ENCODE measurements at regions not wholly inside any gene's neighbourhood (a gene's known extent, or its start where the extent isn't known, plus 50 kb on each side); places are given as distances from the start of the nearest gene placed in this dataset.
A peak's percentile ranks its signal among the peaks of the same experiment; 100 is the strongest.
"Not testable (repeated sequence)": the region's sequence is repeated elsewhere in the genome, so short reads cannot be mapped to it uniquely, and the experiment has no call there.

DNA sequence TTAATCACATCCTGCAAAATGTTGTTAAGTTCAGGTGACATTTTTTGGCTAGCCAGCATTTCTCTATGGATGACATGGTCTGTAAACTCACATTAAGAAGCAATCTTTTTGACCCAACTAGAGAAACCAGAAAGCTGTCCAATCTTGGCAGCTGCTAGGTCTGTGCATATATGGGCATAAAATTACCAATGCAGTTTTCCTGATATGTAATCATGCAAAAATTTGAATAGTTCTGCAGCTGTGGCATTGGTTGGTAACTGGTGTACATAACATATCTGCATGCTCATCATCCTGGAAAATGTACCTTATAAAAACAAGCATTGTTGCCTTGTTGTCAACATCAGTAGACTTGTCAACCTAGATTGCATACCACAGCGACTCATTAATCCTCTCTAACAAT lies 620.0 kb upstream of the LRFN5 start:
- Histone ChIP-seq H3K36me3 (ENCODE audit: control insufficient read depth, low read depth, low read length) (no peaks in the 10 kb centered on the region), H3K27me3 (ENCODE audit: control insufficient read depth, insufficient read depth, low read length) (no peaks in the 10 kb centered on the region), H3K9me3 (ENCODE audit: control insufficient read depth, low read depth, low read length) (no peaks in the 10 kb centered on the region), H3K9ac (ENCODE audit: low read length) (no peak overlapping the region), H3K4me1 (ENCODE audit: control insufficient read depth, low read depth, low read length) (no peaks in the 10 kb centered on the region), H3K27ac (ENCODE audit: low read length) (no peak overlapping the region), H3K4me3 (ENCODE audit: low read length) (no peak overlapping the region)

DNA sequence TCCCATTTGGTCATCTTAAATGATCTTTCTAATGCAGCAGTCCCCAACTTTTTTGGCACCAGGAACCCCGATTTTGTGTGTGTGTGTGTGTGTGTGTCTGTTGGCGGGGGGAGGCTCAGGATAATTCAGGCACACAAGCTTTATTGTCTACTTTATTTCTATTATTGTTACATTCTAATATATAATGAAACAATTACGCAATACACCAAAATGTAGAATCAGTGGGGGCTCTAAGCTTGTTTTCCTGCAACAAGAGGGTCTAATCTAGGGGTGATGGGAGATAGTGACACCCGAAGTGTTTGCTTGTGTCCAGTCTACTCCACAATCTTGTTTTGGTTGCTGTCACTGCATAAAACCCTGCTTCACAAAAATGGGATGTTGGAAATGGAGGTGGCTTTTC lies 621.1 kb upstream of the LRFN5 start:
- H3K27me3 ChIP-seq (ENCODE audit: control insufficient read depth, insufficient read depth, low read length): no peaks in the 10 kb centered on the region
- H3K4me3 ChIP-seq (ENCODE audit: low read length): no peak overlapping the region
- no peak overlapping the region for H3K27ac ChIP-seq (ENCODE audit: low read length)
- H3K4me1 ChIP-seq (ENCODE audit: control insufficient read depth, low read depth, low read length): no peaks in the 10 kb centered on the region
- no peaks in the 10 kb centered on the region for H3K36me3 ChIP-seq (ENCODE audit: control insufficient read depth, low read depth, low read length)
- H3K9ac ChIP-seq (ENCODE audit: low read length): no peak overlapping the region
- H3K9me3 ChIP-seq (ENCODE audit: control insufficient read depth, low read depth, low read length): no peaks in the 10 kb centered on the region

DNA sequence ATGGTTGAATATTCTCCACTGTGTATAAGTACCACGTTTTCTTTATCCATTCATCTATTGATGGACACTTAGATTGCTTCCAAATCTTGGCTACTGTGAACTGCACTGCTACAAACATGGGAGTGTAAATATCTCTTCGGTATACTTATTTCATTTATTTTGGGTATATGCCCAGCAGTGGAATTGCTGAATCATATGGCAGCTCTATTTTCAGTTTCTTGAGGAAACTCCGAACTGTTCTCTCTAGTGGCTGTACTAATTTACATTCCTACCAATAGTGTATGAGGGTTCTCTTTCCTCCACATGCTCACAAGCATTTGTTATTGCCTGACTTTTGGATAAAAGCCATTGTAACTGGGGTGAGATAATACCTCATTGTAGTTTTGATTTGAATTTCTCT lies 623.1 kb upstream of the LRFN5 start:
- no peaks in the 10 kb centered on the region for H3K9me3 ChIP-seq (ENCODE audit: control insufficient read depth, low read depth, low read length)
- H3K4me3 ChIP-seq (ENCODE audit: low read length): no peak overlapping the region
- H3K4me1 ChIP-seq (ENCODE audit: control insufficient read depth, low read depth, low read length): no peaks in the 10 kb centered on the region
- no peaks in the 10 kb centered on the region for H3K36me3 ChIP-seq (ENCODE audit: control insufficient read depth, low read depth, low read length)
- no peak overlapping the region for H3K27ac ChIP-seq (ENCODE audit: low read length)
- no peaks in the 10 kb centered on the region for H3K27me3 ChIP-seq (ENCODE audit: control insufficient read depth, insufficient read depth, low read length)
- H3K9ac ChIP-seq (ENCODE audit: low read length): no peak overlapping the region

GRCh38 chr14:40981247-40981646 lies 625.4 kb upstream of the LRFN5 start:
- Histone ChIP-seq H3K27ac (ENCODE audit: low read length) (no peak overlapping the region), H3K9ac (ENCODE audit: low read length) (no peak overlapping the region), H3K36me3 (ENCODE audit: control insufficient read depth, low read depth, low read length) (no peaks in the 10 kb centered on the region), H3K27me3 (ENCODE audit: control insufficient read depth, insufficient read depth, low read length) (no peaks in the 10 kb centered on the region), H3K9me3 (ENCODE audit: control insufficient read depth, low read depth, low read length) (no peaks in the 10 kb centered on the region), H3K4me3 (ENCODE audit: low read length) (no peak overlapping the region), H3K4me1 (ENCODE audit: control insufficient read depth, low read depth, low read length) (no peaks in the 10 kb centered on the region)

DNA sequence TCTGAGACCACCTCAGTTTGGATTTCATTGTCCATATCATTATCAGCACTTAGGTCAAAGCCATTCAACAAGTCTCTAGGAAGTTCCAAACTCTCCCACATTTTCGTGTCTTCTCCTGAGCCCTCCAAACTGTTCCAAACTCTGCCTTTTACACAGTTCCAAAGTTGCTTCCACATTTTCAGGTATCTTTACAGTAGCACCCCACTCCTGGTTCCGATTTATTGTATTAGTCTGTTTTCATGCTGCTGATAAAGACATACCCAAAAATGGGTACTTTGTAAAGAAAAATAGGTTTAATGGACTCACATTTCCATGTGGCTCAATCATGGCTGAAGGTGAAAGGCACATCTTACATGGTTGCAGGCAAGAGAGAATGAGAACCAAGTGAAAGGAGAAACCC lies 646.4 kb upstream of the LRFN5 start:
- not testable (repeated sequence) for H3K9ac ChIP-seq (ENCODE audit: low read length); H3K9me3 ChIP-seq (ENCODE audit: control insufficient read depth, low read depth, low read length); H3K4me3 ChIP-seq (ENCODE audit: low read length); H3K27me3 ChIP-seq (ENCODE audit: control insufficient read depth, insufficient read depth, low read length); H3K27ac ChIP-seq (ENCODE audit: low read length); H3K4me1 ChIP-seq (ENCODE audit: control insufficient read depth, low read depth, low read length)
- H3K36me3 ChIP-seq (ENCODE audit: control insufficient read depth, low read depth, low read length): peaks cover 23% of the 10 kb centered on the region

- Histone ChIP-seq H3K4me3 (ENCODE audit: low read length) (peak overlapping the region; percentile 95), H3K9me3 (ENCODE audit: control insufficient read depth, low read depth, low read length) (peaks cover 5% of the 10 kb centered on the region), H3K9ac (ENCODE audit: low read length) (peak overlapping the region; percentile 88), H3K27ac (ENCODE audit: low read length) (peak overlapping the region; percentile 67), H3K27me3 (ENCODE audit: control insufficient read depth, insufficient read depth, low read length) (no peaks in the 10 kb centered on the region), H3K36me3 (ENCODE audit: control insufficient read depth, low read depth, low read length) (peaks cover 7% of the 10 kb centered on the region), H3K4me1 (ENCODE audit: control insufficient read depth, low read depth, low read length) (peaks cover 8% of the 10 kb centered on the region)
Measured at GRCh38 chr14:40955131-40955505, 651.6 kb upstream of the LRFN5 start.

- Histone ChIP-seq H3K4me3 (ENCODE audit: low read length) (peak overlapping the region; percentile 95), H3K27ac (ENCODE audit: low read length) (peak overlapping the region; percentile 67), H3K9ac (ENCODE audit: low read length) (peak overlapping the region; percentile 88)
- H3K36me3 ChIP-seq (ENCODE audit: control insufficient read depth, low read depth, low read length); H3K27me3 ChIP-seq (ENCODE audit: control insufficient read depth, insufficient read depth, low read length); H3K9me3 ChIP-seq (ENCODE audit: control insufficient read depth, low read depth, low read length); H3K4me1 ChIP-seq (ENCODE audit: control insufficient read depth, low read depth, low read length): not testable (repeated sequence)
Measured at GRCh38 chr14:40954448-40955130, 652.1 kb upstream of the LRFN5 start.

DNA sequence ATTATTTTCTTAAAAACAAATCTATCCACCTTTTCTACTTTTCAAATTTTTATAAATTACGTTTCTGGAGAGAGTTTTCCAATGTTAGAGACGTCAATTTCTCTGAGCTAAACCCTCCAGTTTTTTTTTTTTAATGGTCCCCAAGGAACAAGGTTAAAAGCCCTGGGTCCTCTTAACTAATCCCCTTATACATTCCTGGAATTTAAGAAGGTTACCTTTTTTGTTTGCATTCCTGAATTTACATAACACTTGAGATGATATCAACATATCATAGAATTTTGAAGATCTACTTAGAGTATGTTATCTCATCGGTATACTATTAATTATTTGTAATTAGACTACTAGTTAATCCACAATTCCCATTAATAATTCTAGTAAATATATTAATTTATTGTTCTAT lies 662.2 kb upstream of the LRFN5 start:
- H3K27ac ChIP-seq (ENCODE audit: low read length): no peak overlapping the region
- no peak overlapping the region for H3K9ac ChIP-seq (ENCODE audit: low read length)
- H3K4me1 ChIP-seq (ENCODE audit: control insufficient read depth, low read depth, low read length): peaks cover 5% of the 10 kb centered on the region
- H3K36me3 ChIP-seq (ENCODE audit: control insufficient read depth, low read depth, low read length): no peaks in the 10 kb centered on the region
- no peak overlapping the region for H3K4me3 ChIP-seq (ENCODE audit: low read length)
- no peaks in the 10 kb centered on the region for H3K27me3 ChIP-seq (ENCODE audit: control insufficient read depth, insufficient read depth, low read length)
- no peaks in the 10 kb centered on the region for H3K9me3 ChIP-seq (ENCODE audit: control insufficient read depth, low read depth, low read length)

DNA sequence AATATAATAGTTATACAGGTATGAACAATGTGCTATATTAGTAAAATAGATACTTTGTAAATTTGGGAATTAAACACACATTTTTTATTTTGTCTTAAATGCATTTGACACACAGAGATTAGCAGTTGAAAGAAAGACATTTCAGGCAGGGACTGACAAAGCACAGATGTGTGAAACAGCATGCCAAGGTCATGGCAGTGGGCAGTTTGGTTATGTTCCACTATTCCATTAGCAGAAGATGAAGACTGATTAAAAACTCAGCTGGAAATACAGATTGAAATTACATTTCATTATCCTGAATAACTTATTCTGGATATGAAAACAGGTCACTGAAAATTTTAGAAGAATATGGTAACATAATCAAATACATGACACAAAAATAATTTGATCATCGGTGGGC lies 669.8 kb upstream of the LRFN5 start:
- no peak overlapping the region for H3K27ac ChIP-seq (ENCODE audit: low read length)
- no peak overlapping the region for H3K4me3 ChIP-seq (ENCODE audit: low read length)
- H3K9me3 ChIP-seq (ENCODE audit: control insufficient read depth, low read depth, low read length): no peaks in the 10 kb centered on the region
- no peak overlapping the region for H3K9ac ChIP-seq (ENCODE audit: low read length)
- H3K27me3 ChIP-seq (ENCODE audit: control insufficient read depth, insufficient read depth, low read length): no peaks in the 10 kb centered on the region
- no peaks in the 10 kb centered on the region for H3K4me1 ChIP-seq (ENCODE audit: control insufficient read depth, low read depth, low read length)
- H3K36me3 ChIP-seq (ENCODE audit: control insufficient read depth, low read depth, low read length): no peaks in the 10 kb centered on the region

DNA sequence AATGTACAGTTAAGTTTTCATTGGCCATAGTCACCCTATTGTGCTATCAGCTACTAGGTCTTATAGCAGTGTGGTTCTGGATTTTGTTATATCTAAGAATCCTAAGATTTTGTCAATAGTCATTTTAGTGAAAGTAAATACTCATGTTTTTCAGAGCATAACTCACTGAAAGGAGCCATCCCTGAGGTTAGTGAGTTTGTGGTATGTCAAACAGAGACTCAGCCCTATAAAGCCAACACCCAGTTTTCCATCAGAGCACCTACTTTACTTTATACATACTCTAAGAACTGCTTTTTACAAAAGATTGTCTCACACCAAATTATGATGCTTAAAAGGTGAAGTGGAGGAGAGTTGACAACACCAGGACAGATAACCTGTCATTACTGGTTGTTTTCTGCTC lies 686.3 kb upstream of the LRFN5 start:
- Histone ChIP-seq H3K36me3 (ENCODE audit: control insufficient read depth, low read depth, low read length) (no peaks in the 10 kb centered on the region), H3K4me1 (ENCODE audit: control insufficient read depth, low read depth, low read length) (no peaks in the 10 kb centered on the region), H3K9me3 (ENCODE audit: control insufficient read depth, low read depth, low read length) (no peaks in the 10 kb centered on the region), H3K27ac (ENCODE audit: low read length) (no peak overlapping the region), H3K9ac (ENCODE audit: low read length) (no peak overlapping the region), H3K4me3 (ENCODE audit: low read length) (no peak overlapping the region), H3K27me3 (ENCODE audit: control insufficient read depth, insufficient read depth, low read length) (no peaks in the 10 kb centered on the region)

DNA sequence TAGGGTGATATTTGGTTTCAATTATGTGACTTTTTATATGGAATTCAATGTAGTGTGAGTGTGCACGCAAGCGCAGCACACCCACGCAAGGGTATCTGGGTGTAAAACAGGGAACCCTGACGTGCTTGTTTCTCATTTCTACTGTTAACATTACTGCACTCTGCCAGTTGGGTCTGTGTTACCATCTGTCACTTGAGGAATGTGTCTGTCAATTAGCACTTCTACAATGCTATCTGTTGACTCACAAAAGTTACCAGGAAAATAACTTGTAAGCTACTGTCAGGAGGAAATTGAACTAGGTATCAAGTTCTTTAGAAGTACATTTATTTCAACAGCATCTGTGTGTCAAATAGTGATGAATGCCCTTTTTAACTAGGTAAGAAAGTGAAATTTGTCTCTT lies 695.5 kb upstream of the LRFN5 start:
- Histone ChIP-seq H3K4me1 (ENCODE audit: control insufficient read depth, low read depth, low read length) (no peaks in the 10 kb centered on the region), H3K36me3 (ENCODE audit: control insufficient read depth, low read depth, low read length) (no peaks in the 10 kb centered on the region), H3K9me3 (ENCODE audit: control insufficient read depth, low read depth, low read length) (no peaks in the 10 kb centered on the region), H3K9ac (ENCODE audit: low read length) (no peak overlapping the region), H3K27me3 (ENCODE audit: control insufficient read depth, insufficient read depth, low read length) (no peaks in the 10 kb centered on the region), H3K27ac (ENCODE audit: low read length) (no peak overlapping the region), H3K4me3 (ENCODE audit: low read length) (no peak overlapping the region)

DNA sequence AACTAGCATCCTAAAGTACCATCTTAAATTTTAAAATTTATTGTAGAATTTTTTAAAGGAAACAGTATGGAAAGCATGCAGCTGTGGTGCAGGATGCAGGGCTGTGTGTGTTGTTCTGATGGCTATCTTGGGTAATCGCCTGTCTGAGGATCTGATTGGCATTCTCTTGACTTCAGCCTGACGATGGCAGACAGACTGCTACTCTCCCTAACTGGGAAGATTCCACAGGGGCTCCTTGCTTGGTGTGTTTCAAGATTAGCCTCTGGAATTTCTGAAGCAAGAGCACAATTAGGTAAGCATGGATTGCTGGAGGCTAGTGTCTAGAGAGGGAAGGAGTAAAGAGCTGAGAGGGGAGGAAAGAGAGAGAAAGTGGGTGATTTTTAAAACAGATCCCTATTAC lies 696.8 kb upstream of the LRFN5 start:
- Histone ChIP-seq H3K9ac (ENCODE audit: low read length) (no peak overlapping the region), H3K27ac (ENCODE audit: low read length) (no peak overlapping the region), H3K36me3 (ENCODE audit: control insufficient read depth, low read depth, low read length) (no peaks in the 10 kb centered on the region), H3K4me3 (ENCODE audit: low read length) (no peak overlapping the region), H3K9me3 (ENCODE audit: control insufficient read depth, low read depth, low read length) (no peaks in the 10 kb centered on the region), H3K27me3 (ENCODE audit: control insufficient read depth, insufficient read depth, low read length) (no peaks in the 10 kb centered on the region), H3K4me1 (ENCODE audit: control insufficient read depth, low read depth, low read length) (no peaks in the 10 kb centered on the region)
